Hematopoietic multipotent progenitor cell treated with erythropoietin and hydrocortisone succinate and interleukin-3 and kit ligand, for 6 days (in vitro differentiated cells): ENCODE measurements at regions not wholly inside any gene's neighbourhood (a gene's known extent, or its start where the extent isn't known, plus 50 kb on each side); places are given as distances from the start of the nearest gene placed in this dataset.

Source experiments
- DNase-seq: peaks from one replicate; pipeline ENCODE4 v3.0.0-alpha.2; 2015

DNA sequence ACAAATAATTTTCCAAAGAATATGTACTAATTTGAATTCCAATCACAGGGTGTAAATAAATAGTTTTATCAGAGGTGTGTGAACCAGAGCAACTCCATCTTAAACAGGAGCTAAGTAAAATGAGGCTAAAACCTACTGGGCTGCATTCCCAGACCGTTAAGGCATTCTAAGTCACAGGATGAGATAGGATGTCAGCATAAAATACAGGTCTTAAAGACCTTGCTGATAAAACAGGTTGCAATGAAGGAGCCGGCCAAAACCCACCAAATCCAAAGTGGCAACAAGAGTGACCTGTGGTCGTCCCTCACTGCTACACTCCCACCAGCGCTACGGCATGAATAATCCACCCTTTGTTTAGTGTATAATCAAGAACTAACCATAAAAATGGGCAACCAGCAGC is 291.7 kb upstream of the SEMA3D start:
- no peak for DNase-seq

- no peak for DNase-seq
Observed at GRCh38 chr7:85475476-85475875, 288.6 kb upstream of the SEMA3D start.

DNA sequence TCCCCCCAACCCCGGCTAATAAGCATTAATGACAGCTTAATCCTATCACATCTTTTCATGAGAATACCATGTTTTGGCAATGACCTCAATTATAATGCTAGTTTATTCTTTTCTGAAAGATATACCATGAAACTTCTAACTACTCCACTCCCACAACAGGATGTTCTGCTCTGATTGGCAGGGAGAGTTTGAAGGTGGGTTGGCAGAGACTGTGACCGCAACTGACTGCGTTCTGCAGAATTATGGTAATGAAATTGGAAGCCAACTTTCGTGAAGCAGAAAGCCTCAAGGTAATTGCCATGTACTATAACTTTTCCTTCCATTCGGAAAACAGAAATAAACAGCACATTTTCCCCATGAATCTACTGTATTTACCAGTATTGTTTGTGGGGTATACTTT is 288.2 kb upstream of the SEMA3D start:
- no peak for DNase-seq

GRCh38 chr7:85474234-85474633 is 287.4 kb upstream of the SEMA3D start:
- no peak for DNase-seq

DNA sequence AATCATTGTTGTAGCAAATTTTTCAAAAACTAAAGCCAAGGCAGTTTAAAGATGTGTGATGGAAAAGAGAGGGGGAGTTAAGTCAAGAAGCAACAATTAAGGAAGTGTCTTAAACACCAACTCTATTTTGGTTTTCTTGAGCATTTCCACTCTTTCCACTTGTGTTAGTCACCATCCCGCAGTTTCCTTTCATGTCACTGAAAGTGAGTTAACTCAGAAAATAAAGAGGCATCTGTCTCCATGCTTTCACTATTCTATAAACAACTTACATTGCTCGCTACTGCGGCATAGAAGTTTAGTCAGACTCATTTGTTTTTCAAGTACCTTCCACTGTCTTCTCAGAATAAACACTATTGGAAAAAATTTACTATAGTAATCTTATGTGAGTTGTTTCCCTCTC is 284.9 kb upstream of the SEMA3D start:
- peak; percentile 23 for DNase-seq

- no peak for DNase-seq
Observed at GRCh38 chr7:85471307-85471706, 284.5 kb upstream of the SEMA3D start.

DNA sequence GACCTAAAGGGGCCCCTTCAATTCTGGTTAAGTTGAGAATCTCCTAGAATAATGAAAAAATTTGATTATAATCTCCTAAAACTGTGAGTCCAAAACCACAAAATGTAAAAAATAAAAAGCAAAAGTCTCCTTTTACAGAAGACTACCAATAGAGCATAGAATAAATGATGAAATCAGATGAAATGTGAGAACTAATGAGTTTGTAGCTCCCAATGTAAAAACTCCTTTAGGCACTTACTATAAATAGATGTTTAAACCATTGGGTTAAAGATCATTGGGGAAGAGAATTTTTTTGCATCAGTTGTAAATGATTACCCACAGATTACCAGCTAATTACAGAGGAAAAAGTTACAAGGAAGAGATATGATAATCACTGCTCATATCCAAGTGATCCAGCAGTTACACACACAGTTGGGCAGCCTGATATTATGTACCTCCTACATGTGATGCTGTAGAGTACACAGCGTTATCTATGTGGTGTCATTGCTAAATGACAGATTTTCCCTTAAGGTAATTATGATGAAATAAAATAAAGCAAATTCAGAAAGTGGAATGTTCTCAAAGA is 282.7 kb upstream of the SEMA3D start:
- DNase-seq, result no peak

GRCh38 chr7:85464042-85464651 is 277.3 kb upstream of the SEMA3D start:
- DNase-seq, result peak; percentile 30

DNA sequence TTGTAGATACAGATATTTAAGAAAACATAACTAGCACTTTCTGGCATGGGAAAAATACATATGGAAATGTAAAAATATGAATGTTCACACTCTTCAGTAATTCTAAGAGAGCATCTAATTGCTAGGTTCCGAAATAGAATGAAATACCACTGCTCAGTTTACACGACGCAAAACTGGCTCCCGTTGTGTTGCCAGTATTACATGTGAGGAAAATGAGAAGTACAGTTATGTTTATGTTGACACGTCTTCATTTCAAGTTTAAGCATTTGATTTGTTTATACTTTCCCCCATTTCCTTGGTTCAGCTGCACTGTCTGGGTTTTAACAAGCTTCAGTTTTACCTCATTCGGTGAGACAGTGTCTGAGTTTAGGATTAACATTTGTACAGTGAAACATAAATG is 275.8 kb upstream of the SEMA3D start:
- no peak for DNase-seq

DNA sequence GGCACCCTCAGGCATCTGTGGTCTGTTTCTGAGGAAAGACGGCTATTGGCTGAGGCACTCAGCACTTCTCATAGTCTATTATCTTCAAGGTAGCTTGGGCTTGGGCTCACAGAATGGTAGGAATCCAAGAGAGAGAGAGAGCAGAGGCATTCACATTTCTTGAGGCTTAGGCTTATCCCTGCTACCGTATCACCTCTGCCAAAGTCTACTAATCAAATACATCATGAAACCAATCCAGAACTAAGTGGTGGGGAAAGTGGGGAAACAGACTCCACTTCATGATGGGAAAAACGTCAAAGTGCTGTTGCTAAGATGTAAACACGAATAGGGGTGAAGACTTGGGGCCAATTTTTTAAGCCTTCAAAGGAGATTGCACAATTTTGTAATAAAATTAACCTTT is 271.1 kb upstream of the SEMA3D start:
- DNase-seq, result no peak

- no peak for DNase-seq
Observed at GRCh38 chr7:85456254-85456653, 269.4 kb upstream of the SEMA3D start.

DNA sequence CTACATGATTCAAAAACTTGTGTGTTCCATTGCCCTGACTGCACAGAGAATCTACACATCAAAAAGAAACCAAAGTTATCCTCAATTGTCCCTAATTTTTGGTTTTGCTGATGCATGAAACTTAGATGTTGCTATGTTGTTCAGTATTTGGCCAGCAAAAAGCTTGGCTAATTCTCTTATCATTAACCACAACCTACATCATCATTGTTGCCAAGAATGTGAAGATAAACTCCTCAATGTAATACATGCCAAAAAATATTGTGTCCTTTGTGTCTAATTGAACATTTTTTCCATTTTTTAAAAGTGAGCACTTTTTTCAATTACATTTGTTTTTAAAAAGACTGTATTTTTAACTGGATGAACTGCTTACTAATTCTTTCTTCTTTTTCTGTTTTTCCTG is 268.0 kb upstream of the SEMA3D start:
- DNase-seq, result peak; percentile 7

- no peak for DNase-seq
Observed at GRCh38 chr7:85452674-85453073, 265.8 kb upstream of the SEMA3D start.

DNA sequence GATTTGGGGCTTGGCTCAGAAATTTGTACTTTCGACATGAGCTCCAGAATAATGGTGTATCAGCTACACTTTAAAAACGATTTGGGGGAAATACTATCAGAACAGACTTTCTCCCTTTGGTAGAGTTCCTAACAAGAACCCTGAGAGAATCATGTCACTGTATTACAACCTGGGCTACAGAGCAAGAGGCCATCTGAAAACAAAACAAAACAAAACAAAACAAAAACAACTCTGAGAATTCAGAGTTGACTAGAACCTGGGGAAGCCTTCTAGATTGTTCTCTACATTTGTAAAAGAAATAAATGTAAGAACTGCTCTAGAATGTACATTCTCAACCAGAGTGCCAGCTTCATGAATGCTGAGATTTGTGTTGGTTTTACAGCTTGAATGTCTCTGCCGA is 262.6 kb upstream of the SEMA3D start:
- DNase-seq, result no peak

GRCh38 chr7:85447004-85447403 is 260.1 kb upstream of the SEMA3D start:
- no peak for DNase-seq

GRCh38 chr7:85426487-85426960 is 239.7 kb upstream of the SEMA3D start:
- DNase-seq, result no peak

- no peak for DNase-seq
Observed at GRCh38 chr7:85424298-85424697, 237.4 kb upstream of the SEMA3D start.

DNA sequence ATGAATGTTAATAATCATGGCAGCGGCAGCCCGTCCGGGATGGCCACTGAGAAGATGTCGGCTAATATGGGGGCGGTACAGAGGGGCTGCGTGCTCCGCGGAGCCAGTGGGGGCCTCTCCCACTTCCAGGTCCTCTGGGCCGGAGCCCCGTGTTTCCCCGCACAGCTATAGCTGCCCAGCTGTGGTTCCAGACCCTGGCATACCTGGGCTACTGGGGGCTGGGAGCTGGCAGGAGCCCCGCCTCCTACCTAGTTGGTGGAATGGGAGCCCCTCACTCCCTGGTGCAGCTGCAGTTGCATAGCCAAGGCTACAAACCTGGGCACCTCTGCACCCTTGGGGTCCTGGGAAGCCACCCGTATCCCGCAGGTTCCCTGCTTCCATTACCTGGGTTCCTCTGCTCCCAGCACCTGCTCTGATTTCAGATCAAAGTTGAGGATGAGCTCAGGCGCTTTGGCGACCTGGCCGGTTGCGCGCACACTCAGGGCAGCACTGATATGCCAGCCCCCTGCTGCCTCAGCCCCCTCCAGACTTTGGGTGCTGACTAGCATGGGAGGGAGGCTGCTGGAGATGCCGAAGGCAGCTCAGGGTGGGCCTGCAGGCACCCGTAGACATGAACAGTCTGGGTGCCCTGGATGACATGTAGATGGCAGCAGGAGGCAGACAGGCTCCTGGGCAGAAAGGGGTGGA is 236.5 kb upstream of the SEMA3D start:
- DNase-seq, result no peak

DNA sequence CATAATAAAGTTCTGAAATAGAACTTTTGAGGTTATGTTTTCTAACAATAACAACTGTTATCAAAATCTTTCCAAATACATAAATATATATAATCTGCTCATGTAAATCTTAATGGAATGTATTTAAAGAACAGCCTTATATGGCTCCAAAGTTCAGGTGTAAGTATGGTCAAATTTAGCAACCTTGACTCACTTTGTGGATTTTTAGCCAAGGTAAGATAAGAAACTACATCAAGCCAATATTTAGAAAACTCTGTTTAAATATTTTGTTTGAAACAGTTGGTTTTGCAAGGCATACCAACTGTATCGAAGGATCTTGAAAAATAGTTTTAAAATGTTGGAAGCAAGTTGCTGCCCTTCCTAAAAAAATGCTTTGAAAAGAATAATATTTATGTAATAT is 228.9 kb upstream of the SEMA3D start:
- DNase-seq, result no peak

GRCh38 chr7:85413718-85414117 is 226.9 kb upstream of the SEMA3D start:
- DNase-seq, result no peak

GRCh38 chr7:85412912-85413311 is 226.1 kb upstream of the SEMA3D start:
- no peak for DNase-seq

DNA sequence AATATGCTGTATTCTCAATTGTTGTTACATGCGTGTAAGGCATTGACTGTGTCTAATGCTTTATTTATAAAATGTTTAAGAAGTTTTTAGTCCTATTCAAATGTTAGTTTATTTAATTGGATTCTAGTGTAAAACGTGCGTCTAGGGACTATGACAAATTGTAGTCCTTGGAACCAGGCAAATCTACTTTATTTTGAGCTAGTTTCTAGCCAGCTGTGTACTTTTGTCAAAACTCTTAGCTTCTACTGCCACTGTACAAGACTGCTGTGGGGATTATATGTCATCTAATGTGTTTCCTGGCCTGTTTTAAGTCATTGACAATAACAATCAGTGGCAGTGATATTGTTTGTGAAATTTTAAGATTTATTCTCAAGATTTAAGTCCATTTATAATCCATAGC is 220.5 kb upstream of the SEMA3D start:
- no peak for DNase-seq

- DNase-seq, result no peak
Observed at GRCh38 chr7:85405016-85405902, 218.4 kb upstream of the SEMA3D start.

GRCh38 chr7:85396676-85397075 is 209.8 kb upstream of the SEMA3D start:
- no peak for DNase-seq
